Activated CD8-positive, alpha-beta memory T cell treated with anti-CD3 and anti-CD28 coated beads, Interleukin-2, amount 50 U/mL, for 24 hours (primary cell): ENCODE measurements at regions not wholly inside any gene's neighbourhood (a gene's known extent, or its start where the extent isn't known, plus 50 kb on each side); places are given as distances from the start of the nearest gene placed in this dataset.

Experiments
- DNase-seq: peaks from one replicate; pipeline ENCODE4 v3.0.0-alpha.2; 2020; ENCODE audit errors: extremely low read depth

GRCh38 chr11:122276221-122276620 lies 160.2 kb upstream of the BLID start:
- DNase-seq = no peak

DNA sequence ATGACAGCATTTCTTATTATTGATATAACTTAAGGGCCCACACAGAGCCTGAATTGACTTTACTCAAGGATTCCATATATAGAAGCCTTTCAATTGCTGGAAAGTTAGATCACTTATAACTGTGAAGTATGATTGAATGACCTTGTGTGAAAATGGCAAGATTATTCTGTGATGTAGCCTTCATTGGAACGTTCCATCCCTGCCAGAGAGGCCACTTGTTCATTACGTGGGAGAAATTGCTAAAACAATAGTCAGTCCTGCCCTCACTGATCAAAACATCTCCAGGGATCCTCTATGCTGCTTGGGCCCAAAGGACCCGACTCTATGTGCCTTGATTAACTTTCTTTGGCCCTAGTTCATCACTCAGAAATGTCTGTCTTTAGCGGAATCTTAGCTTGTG lies 159.5 kb upstream of the BLID start:
- DNase-seq = no peak

DNA sequence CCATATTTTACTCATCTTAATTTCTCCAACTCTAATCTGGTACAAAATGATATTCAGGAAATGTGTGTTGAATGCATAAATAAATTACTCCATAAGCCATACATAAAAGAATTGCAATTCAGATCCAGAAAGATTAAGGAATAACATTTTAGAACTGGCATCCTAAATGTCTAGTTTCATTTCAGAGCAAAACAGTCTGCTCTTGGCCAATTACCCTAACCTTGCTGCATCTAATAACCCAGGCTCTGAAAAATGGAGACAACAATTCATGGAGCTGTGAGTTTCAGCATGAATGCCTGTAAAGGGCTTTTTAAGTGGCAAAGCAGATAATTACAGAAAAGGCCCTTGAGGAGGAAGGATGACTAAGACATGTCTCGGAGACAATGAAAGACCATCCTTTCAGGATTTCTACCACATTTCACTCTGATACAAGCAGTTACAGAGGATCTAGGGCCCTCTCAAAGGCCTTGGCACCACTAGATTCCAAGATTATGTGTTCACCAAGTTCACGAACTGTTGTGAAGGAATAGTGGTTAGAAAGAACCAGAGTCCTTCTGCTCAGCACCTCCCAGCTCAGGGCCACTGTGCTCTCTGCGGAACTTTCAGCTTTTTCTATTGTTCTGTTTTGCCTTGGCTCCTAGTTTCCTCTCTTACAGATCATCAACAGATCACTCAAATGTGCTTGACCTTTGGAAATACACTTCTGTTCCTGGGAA lies 157.6 kb upstream of the BLID start:
- no peak for DNase-seq

GRCh38 chr11:122271745-122272144 lies 155.7 kb upstream of the BLID start:
- no peak for DNase-seq

DNA sequence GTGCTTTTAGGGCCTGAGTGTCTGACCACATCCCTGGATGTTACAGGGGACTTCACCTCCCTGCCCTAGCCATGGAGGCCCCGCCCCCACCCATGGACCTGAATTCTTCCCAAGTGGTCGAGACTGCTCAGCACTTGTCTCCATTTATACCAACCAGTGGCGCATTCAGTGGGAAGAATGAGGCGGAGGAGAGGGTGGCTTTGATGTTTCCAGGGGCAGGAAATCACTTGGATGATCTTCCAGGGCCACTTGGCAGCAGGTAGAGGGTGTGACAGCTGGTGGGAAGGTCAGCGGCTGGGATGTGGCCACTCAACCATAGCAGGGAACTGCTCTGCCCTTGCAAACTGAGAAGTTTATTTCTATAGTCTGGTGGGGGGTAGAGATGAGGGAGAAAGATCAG lies 155.1 kb upstream of the BLID start:
- DNase-seq = no peak

DNA sequence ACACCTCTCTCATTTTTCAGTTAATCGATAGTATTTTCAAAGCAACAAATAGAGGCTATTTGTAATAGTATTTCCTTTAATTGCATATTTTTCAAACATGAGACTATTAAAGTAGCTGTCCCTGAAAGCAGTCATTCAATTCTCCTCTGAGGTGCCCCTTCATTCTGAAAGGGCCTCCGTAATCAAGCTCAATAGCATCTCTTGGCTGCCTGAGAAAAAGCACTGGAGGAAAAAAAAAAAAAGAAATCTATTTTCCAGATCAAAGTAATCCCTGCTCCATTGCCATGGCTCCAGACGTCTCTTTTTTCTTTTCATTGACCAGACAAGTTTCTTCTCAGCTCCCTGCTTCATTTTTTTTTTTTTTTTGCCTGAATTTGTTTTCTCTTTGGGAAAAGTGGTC lies 154.5 kb upstream of the BLID start:
- no peak for DNase-seq

DNA sequence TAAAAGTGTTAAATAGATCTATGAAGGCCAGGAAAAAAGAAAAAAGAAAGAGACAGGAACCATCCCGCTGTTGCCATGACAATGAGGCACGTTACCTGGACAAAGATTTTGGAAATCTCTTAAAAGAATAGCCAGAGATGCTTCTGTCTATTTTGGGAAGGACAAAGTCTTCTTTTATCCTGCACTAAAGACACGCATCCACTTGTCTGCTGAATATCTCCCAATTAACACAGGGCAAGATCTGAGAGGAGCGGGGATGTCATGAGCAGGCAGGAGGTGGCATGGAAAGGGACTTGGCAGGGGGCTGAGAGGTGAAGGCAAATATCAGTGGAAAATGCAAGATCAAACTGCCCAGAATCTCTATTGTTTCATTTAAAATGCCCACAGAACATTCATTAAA lies 153.8 kb upstream of the BLID start:
- no peak for DNase-seq

DNA sequence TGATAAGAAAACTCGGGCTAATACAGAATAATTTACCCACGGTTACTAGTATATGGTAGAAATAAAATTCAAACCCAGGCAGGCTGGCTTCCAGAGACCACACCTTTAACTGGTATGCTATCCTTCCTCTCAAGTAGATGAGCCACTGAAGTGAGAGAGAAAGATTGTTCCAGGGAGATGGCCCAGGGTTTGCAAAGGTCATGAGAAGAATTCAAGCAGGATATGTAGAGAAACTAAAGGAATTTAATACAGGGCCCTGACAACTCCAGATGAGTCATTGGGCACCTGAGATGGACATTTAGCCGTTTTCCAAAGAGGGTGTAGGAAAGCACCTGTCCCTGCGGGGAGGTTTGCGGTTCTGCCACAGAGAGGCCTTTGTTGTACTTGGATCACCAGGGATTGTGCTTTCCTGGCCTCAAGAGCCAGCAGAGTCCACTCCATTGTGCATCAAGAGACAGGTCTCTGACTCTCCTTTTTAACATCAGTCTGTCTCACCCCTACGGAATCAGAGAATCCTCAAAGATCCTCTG lies 152.7 kb upstream of the BLID start:
- DNase-seq = no peak

- no peak for DNase-seq
These were observed 151.6 kb upstream of the BLID start for GRCh38 chr11:122267602-122268001.

DNA sequence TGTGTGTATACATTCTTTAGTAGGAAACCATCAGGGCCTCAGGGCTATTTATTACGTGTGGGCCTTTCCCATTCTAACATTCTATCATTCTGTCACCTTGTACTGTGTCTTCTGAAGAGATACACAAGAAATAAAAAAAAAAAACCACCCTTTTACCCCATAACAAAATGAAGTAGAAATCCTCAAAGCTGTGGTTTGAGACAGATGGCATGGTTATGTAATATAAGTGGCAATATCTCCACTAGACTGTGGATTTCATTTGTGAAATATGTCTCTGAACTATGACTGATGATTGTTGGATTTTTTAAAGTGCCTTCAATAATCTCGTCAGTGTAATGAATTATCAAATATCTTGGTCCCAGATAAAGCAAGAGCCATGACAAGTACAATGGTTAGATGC lies 150.0 kb upstream of the BLID start:
- no peak for DNase-seq

DNA sequence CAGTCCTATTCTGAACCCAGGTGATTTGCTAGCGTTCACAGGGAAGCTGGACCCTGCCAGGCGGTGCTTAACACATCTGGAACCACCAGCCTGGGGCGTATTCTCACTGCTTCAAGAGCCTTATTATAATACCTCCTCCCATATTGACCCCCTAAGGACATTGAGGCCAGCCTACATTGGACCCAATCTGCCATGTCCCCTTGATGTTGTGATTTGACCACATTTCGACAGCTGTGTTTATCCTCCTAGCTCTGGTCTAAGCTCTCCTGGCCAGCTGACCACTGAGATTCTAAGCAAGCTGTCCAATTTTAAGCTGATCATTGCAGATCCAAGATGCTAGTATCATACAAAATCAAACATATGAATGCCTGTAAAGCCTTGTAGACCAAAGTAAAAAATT lies 148.1 kb upstream of the BLID start:
- DNase-seq = no peak

DNA sequence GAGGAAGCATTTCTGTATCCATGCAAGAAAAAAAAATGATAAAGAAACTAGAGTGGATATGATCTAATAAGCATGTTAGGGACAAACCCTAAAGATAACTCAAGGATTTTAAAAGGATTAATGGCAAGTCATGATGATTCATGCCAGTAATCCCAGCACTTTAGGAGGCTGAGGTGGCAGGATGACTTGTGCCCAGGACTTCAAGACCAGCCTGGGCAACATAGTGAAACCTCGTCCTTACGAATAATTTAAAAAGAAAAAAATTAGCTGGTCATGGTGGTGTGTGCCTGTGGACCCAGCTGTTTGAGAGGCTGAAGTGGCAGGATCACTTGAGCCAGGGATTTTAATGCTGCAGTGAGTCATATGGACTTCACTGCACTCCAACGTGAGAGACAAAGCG lies 145.5 kb upstream of the BLID start:
- DNase-seq = no peak

DNA sequence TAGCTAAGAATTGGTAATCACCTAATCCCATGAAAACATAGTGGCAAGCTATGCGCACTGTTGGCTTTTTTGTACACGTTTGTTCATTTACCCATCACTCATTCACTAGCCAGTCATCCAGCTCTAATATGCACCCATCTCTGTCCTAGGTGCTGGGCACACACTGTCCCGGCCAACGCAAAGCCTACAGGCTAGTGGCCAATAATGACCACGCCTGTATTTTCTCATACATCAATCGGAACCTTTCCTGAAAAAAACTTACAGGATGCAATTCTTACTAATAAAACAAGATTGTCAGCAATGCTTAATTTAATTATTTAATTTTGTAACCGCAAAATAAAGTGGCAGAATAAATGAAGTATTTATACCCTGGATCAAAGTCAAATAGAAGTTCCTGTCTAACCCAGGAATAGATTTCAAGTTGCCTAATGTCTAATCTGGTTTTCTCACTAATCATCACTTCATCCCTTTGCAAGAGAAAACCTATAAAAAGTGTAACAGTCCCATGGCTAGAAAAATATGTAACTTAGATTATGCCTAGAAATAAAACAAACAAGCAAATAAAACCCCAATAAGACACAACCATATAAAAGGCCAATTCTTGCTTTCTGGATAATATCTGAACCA lies 143.3 kb upstream of the BLID start:
- DNase-seq = no peak

GRCh38 chr11:122258446-122259194 lies 142.6 kb upstream of the BLID start:
- DNase-seq = no peak

DNA sequence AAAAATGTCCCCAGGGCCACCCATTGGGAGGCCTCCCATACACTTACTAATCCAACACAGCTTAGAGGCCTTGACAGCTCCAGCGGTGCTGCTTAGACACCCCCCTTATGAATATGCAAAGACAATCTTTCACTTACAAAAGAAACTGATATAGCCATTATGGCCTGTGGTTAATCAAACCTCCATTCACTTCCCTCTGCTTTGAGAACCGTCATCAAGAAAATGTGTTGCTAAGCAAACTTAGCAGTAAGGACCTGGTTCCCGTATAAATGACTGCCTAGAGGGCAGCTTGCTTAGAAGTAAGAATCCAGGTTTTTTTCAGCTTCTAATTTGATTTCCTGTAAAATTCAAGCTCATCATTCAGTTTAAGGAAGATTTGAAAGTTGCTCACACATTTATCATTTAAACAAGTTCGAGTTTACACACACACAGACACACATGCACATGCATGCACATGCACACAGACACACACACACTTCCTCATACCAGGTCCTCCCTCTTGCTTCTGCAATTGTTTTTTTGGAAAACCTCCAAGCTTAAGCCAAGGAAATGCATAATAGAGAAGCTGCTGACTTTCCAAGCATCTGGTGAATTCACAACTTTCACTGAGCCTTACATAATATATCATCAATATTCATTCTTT lies 137.7 kb upstream of the BLID start:
- DNase-seq = no peak

DNA sequence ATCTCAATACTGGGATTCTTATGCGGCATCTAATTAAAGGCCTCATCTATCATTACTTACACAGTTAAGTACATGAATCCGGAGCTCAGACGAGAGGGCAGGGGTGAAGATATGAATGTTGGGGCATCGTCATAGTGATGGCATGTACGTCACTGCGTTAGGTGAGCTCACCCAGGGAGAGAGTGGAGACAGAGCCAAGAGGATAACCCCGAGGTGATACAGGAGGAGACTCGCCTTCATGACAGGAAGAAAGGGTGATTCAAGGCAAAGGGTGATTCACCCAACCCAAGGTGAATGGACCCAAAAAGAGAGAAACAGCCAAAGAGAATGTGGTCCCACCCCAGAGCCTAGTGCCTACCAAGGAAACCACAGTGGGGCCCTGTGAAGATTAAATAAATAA lies 132.9 kb upstream of the BLID start:
- no peak for DNase-seq

GRCh38 chr11:122248131-122248530 lies 132.1 kb upstream of the BLID start:
- DNase-seq = no peak

- no peak for DNase-seq
These were observed 130.9 kb upstream of the BLID start for GRCh38 chr11:122246874-122247273.

- no peak for DNase-seq
These were observed 126.7 kb upstream of the BLID start for GRCh38 chr11:122242731-122243130.

- DNase-seq = no peak
These were observed 125.6 kb upstream of the BLID start for GRCh38 chr11:122241566-122241965.

DNA sequence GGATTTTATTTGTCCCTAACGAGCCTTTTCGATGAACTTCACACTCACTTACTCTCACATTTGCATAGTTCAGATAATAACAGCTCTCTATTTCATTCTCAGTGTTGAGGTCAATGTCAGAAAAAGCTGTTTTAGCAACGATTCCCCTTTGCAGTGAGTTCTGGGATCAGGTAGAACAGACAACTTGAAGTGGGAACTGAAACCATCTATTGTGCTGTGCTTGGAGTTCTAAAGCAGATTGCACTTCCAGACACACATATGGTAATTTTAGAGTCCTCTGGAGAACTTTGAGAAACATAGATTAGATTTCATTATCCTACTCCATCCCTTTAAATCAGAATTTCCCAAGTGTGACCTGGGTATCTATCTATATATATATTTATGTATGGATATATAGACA lies 124.6 kb upstream of the BLID start:
- DNase-seq = no peak

DNA sequence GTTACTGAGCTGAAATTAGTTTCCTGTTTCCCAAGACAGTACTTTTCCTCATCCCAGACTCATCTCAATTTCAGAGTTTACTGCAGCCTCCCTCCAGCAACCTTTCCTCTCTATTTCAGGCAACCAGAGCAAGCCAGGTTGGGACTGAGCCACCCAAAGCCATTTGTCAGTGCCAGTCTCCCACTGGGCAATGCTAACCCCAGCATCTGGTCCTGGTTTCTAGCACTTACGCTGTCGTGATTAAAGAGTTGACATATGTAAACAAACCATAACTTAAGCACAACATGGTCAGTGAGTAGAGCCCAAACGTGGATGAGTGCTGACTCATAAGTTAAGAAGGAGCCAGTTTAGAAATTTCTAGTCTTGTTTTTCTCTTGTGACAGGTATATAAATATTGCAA lies 119.6 kb upstream of the BLID start:
- no peak for DNase-seq
